GM06990 (cell line): ENCODE measurements at regions not wholly inside any gene's neighbourhood (a gene's known extent, or its start where the extent isn't known, plus 50 kb on each side); places are given as distances from the start of the nearest gene placed in this dataset.

Experiments
- DNase-seq: peaks from one replicate; pipeline ENCODE4 v3.0.0-alpha.2; 2011; ENCODE audit not compliant: insufficient read length; ENCODE audit errors: extremely low read depth
- H3K27me3 ChIP-seq: replicated peaks from 2 replicates; pipeline ENCODE4 v1.6.0; 2011; ENCODE audit warnings: low read length; ENCODE audit not compliant: control insufficient read depth, insufficient read depth
- H3K36me3 ChIP-seq: 2 replicates; pipeline ENCODE4 v1.5.1; 2011; ENCODE audit warnings: low read length; ENCODE audit not compliant: control insufficient read depth, insufficient read depth
- H3K4me3 ChIP-seq: replicated peaks from 2 replicates; pipeline ENCODE4 v1.5.1; 2011; ENCODE audit warnings: low read depth, mild to moderate bottlenecking, control low read depth, low read length
- CTCF ChIP-seq: IDR thresholded peaks from 2 replicates; pipeline ENCODE4 v1.5.1; 2011; ENCODE audit warnings: low read length, control low read depth, mild to moderate bottlenecking, inconsistent platforms; ENCODE audit not compliant: insufficient read depth, poor library complexity, severe bottlenecking

- no peak for DNase-seq
- Histone ChIP-seq H3K36me3 (no peaks in the 10 kb centered on the region), H3K27me3 (no peaks in the 10 kb centered on the region), H3K4me3 (no peak overlapping the region)
- TF ChIP-seq CTCF = peak; percentile 8
These were observed 116.1 kb upstream of the IL12A start for GRCh38 chr3:159872374-159873109.

- Histone ChIP-seq H3K4me3 (no peak overlapping the region), H3K36me3 (no peaks in the 10 kb centered on the region), H3K27me3 (no peaks in the 10 kb centered on the region)
- no peak for DNase-seq
- no peak for TF ChIP-seq CTCF
These were observed 113.5 kb upstream of the IL12A start for GRCh38 chr3:159875116-159875515.

- no peak for TF ChIP-seq CTCF
- Histone ChIP-seq H3K4me3 (no peak overlapping the region), H3K36me3 (no peaks in the 10 kb centered on the region), H3K27me3 (no peaks in the 10 kb centered on the region)
- no peak for DNase-seq
These were observed 110.7 kb upstream of the IL12A start for GRCh38 chr3:159877924-159878323.

- H3K36me3 ChIP-seq = no peaks in the 10 kb centered on the region
- no peak for DNase-seq
- TF ChIP-seq CTCF = no peak
- no peaks in the 10 kb centered on the region for H3K27me3 ChIP-seq
- no peak overlapping the region for H3K4me3 ChIP-seq
These were observed 109.5 kb upstream of the IL12A start for GRCh38 chr3:159879146-159879545.

- TF ChIP-seq CTCF = no peak
- DNase-seq = no peak
- Histone ChIP-seq H3K4me3 (no peak overlapping the region), H3K27me3 (no peaks in the 10 kb centered on the region), H3K36me3 (no peaks in the 10 kb centered on the region)
These were observed 109.0 kb upstream of the IL12A start for GRCh38 chr3:159879598-159879997.

- no peak overlapping the region for H3K4me3 ChIP-seq
- H3K36me3 ChIP-seq = no peaks in the 10 kb centered on the region
- no peak for TF ChIP-seq CTCF
- H3K27me3 ChIP-seq = no peaks in the 10 kb centered on the region
- DNase-seq = no peak
These were observed 107.4 kb upstream of the IL12A start for GRCh38 chr3:159881208-159881607.
